Osteoblast (primary cell): ENCODE measurements at regions not wholly inside any gene's neighbourhood (a gene's known extent, or its start where the extent isn't known, plus 50 kb on each side); places are given as distances from the start of the nearest gene placed in this dataset.

ENCODE experiments used
- DNase-seq: peaks from one replicate; pipeline ENCODE4 v3.0.0; 2011; ENCODE audit warnings: low spot score, mixed read lengths; ENCODE audit not compliant: insufficient read length; ENCODE audit errors: missing footprints
- H2AFZ ChIP-seq: 2 replicates; pipeline ENCODE4 v1.6.0; 2011; ENCODE audit warnings: mild to moderate bottlenecking, low read length
- H3K27ac ChIP-seq: 2 replicates; pipeline ENCODE4 v1.5.1; 2011; ENCODE audit warnings: mild to moderate bottlenecking, low read depth, low read length, moderate library complexity
- H3K27me3 ChIP-seq: 2 replicates; pipeline ENCODE4 v1.6.0; 2012; ENCODE audit warnings: mild to moderate bottlenecking, control low read depth, inconsistent platforms, low read length, moderate library complexity; ENCODE audit not compliant: insufficient read depth
- H3K36me3 ChIP-seq: 2 replicates; pipeline ENCODE4 v1.5.1; 2011; ENCODE audit warnings: mild to moderate bottlenecking, low read length, control low read depth, moderate library complexity; ENCODE audit not compliant: insufficient read depth
- H3K4me1 ChIP-seq: 2 replicates; pipeline ENCODE4 v1.5.1; 2011; ENCODE audit warnings: mild to moderate bottlenecking, low read length, control low read depth, moderate library complexity; ENCODE audit not compliant: insufficient read depth
- H3K4me2 ChIP-seq: 2 replicates; pipeline ENCODE4 v1.6.0; 2011; ENCODE audit warnings: mild to moderate bottlenecking, low read length; ENCODE audit not compliant: insufficient read depth
- H3K4me3 ChIP-seq: fragments of 200-600 bp; sonication (generic); 3 replicates; pipeline ENCODE4 v1.5.1; 2012; ENCODE audit warnings: mild to moderate bottlenecking, low read length, inconsistent platforms; ENCODE audit not compliant: insufficient read depth
- H3K79me2 ChIP-seq: 2 replicates; pipeline ENCODE4 v1.6.0; 2012; ENCODE audit warnings: mild to moderate bottlenecking, low read length, control low read depth, inconsistent platforms; ENCODE audit not compliant: insufficient read depth
- H3K9me3 ChIP-seq: 2 replicates; pipeline ENCODE4 v1.5.1; 2011; ENCODE audit warnings: low read depth, low read length, control low read depth
- H4K20me1 ChIP-seq: 2 replicates; pipeline ENCODE4 v1.6.0; 2012; ENCODE audit warnings: mild to moderate bottlenecking, low read length, control low read depth; ENCODE audit not compliant: insufficient read depth
- CTCF ChIP-seq: IDR thresholded peaks from 2 replicates; pipeline ENCODE4 v1.5.1; 2011; ENCODE audit warnings: mild to moderate bottlenecking, low read depth, low read length, moderate library complexity; ENCODE audit errors: extremely low read depth

- no peak overlapping the region for H2AFZ ChIP-seq
- no peaks in the 10 kb centered on the region for H3K4me1 ChIP-seq
- no peaks in the 10 kb centered on the region for H3K9me3 ChIP-seq
- H3K36me3 ChIP-seq = no peaks in the 10 kb centered on the region
- H3K27ac ChIP-seq = no peak overlapping the region
- TF ChIP-seq CTCF = no peak
- no peak for DNase-seq
- no peak overlapping the region for H3K4me3 ChIP-seq
- no peak overlapping the region for H3K4me2 ChIP-seq
- no peaks in the 10 kb centered on the region for H4K20me1 ChIP-seq
- H3K79me2 ChIP-seq = no peaks in the 10 kb centered on the region
- no peaks in the 10 kb centered on the region for H3K27me3 ChIP-seq
These were observed 84.3 kb upstream of the CELF4 start for GRCh38 chr18:37649930-37650329.

GRCh38 chr18:37649416-37649815 is 83.8 kb upstream of the CELF4 start:
- Histone ChIP-seq H3K4me1 (no peaks in the 10 kb centered on the region), H3K4me3 (no peak overlapping the region), H3K4me2 (no peak overlapping the region)

GRCh38 chr18:37641573-37641972 is 76.0 kb upstream of the CELF4 start:
- Histone ChIP-seq H3K36me3 (no peaks in the 10 kb centered on the region), H4K20me1 (no peaks in the 10 kb centered on the region), H3K4me1 (no peaks in the 10 kb centered on the region), H3K9me3 (no peaks in the 10 kb centered on the region), H3K27ac (no peak overlapping the region), H3K4me2 (no peak overlapping the region), H3K79me2 (no peaks in the 10 kb centered on the region), H3K27me3 (no peaks in the 10 kb centered on the region), H2AFZ (no peak overlapping the region), H3K4me3 (no peak overlapping the region)
- no peak for DNase-seq
- no peak for TF ChIP-seq CTCF

More at GRCh38 chr18:37649416-37649815, 83.8 kb upstream of the CELF4 start:
- no peaks in the 10 kb centered on the region for H3K27me3 ChIP-seq
- no peaks in the 10 kb centered on the region for H3K79me2 ChIP-seq
- no peaks in the 10 kb centered on the region for H4K20me1 ChIP-seq
- no peaks in the 10 kb centered on the region for H3K9me3 ChIP-seq
- H3K36me3 ChIP-seq = no peaks in the 10 kb centered on the region
- H2AFZ ChIP-seq = no peak overlapping the region
- no peak for DNase-seq
- H3K27ac ChIP-seq = no peak overlapping the region
- TF ChIP-seq CTCF = no peak

- no peaks in the 10 kb centered on the region for H3K9me3 ChIP-seq
- no peak overlapping the region for H2AFZ ChIP-seq
- H3K4me2 ChIP-seq = no peak overlapping the region
- no peaks in the 10 kb centered on the region for H3K79me2 ChIP-seq
- H3K4me1 ChIP-seq = no peaks in the 10 kb centered on the region
- no peak overlapping the region for H3K27ac ChIP-seq
- no peaks in the 10 kb centered on the region for H3K36me3 ChIP-seq
- H4K20me1 ChIP-seq = no peaks in the 10 kb centered on the region
- TF ChIP-seq CTCF = no peak
- H3K4me3 ChIP-seq = no peak overlapping the region
- no peaks in the 10 kb centered on the region for H3K27me3 ChIP-seq
- no peak for DNase-seq
These were observed 74.9 kb upstream of the CELF4 start for GRCh38 chr18:37640504-37640903.
